ENCODE measurements at regions not wholly inside any gene's neighbourhood (a gene's known extent, or its start where the extent isn't known, plus 50 kb on each side); places are given as distances from the start of the nearest gene placed in this dataset.

- no CpG with 5 or more reads among the region's 8 CpGs for WGBS (ENCODE audit: extremely low coverage, insufficient read length, low lambda C conversion rate)
- H2AFZ ChIP-seq (ENCODE audit: low read length), result no peak overlapping the region
Observed at GRCh38 chr5:115389034-115389798, 92.8 kb upstream of the CCDC112 start.

More at GRCh38 chr5:115389034-115389798, 92.8 kb upstream of the CCDC112 start:
- H4K5ac ChIP-seq (ENCODE audit: insufficient read length, low read depth, low read length), result no peak overlapping the region
- H3K27ac ChIP-seq (ENCODE audit: insufficient read length, low read depth, low read length), result no peak overlapping the region
- no peak overlapping the region for H3T11ph ChIP-seq (ENCODE audit: low read length)
- H3K18ac ChIP-seq (ENCODE audit: insufficient read length, low read depth, low read length), result no peak overlapping the region
- H3K56ac ChIP-seq (ENCODE audit: insufficient read length, low read depth, low read length), result no peak overlapping the region
- peak overlapping the region; percentile 1 for H4K8ac ChIP-seq (replicated peaks; ENCODE audit: insufficient read length, low read depth, low read length)
- H2BK20ac ChIP-seq (ENCODE audit: low read depth, low read length, poor library complexity, severe bottlenecking), result no peak overlapping the region
- H2BK12ac ChIP-seq (ENCODE audit: insufficient read length, low read depth, low read length), result no peak overlapping the region
- no peaks in the 10 kb centered on the region for H3K27me3 ChIP-seq (ENCODE audit: insufficient read depth, low read length)
- H3K23me2 ChIP-seq (ENCODE audit: insufficient read length, low read depth, low read length, poor library complexity, severe bottlenecking), result no peaks in the 10 kb centered on the region
- no peaks in the 10 kb centered on the region for H3K79me2 ChIP-seq (ENCODE audit: insufficient read depth, low read length)
- no peaks in the 10 kb centered on the region; a peak in 1 of 7 replicates for H3K36me3 Mint-ChIP-seq (ENCODE audit: insufficient read depth in 1 of 3, low read depth in 3 of 3)
- H3K27ac Mint-ChIP-seq, result no peak overlapping the region
- H3K23ac ChIP-seq (ENCODE audit: insufficient read length, low read depth, low read length), result no peak overlapping the region
- H3K4me1 Mint-ChIP-seq, result peaks cover 3% of the 10 kb centered on the region in 2 experiments; a peak in 3 of 4 replicates
- no peak overlapping the region for H3K14ac ChIP-seq (ENCODE audit: insufficient read depth, low read length)
- DNase-seq, result no peak
- no peak overlapping the region for H2BK120ac ChIP-seq (ENCODE audit: low read depth, low read length, poor library complexity, severe bottlenecking)
- no peak overlapping the region for H2BK5ac ChIP-seq (ENCODE audit: insufficient read length, low read length)
- H3K27me3 Mint-ChIP-seq (ENCODE audit: low read depth), result no peaks in the 10 kb centered on the region
- no peak overlapping the region for H3K4ac ChIP-seq (ENCODE audit: low read depth, low read length)
- no peak overlapping the region for H3K4me3 Mint-ChIP-seq
- no peak overlapping the region for H2AK5ac ChIP-seq (ENCODE audit: insufficient read length, low read length)
- H4K20me1 ChIP-seq (ENCODE audit: control insufficient read depth, insufficient read depth, insufficient read length), result no peaks in the 10 kb centered on the region
- no peak overlapping the region for H2BK15ac ChIP-seq (ENCODE audit: low read depth, low read length)
- no peaks in the 10 kb centered on the region for H3K9me3 ChIP-seq (ENCODE audit: control insufficient read depth, low read depth, low read length)
- H3K9me3 Mint-ChIP-seq, result peaks cover 0 to 6% of the 10 kb centered on the region in 2 experiments; a peak in 2 of 5 replicates
- H3K4me2 ChIP-seq (ENCODE audit: insufficient read depth, insufficient read length, low read length), result no peak overlapping the region
- no peaks in the 10 kb centered on the region for H3K79me1 ChIP-seq (ENCODE audit: insufficient read depth, low read depth, low read length, poor library complexity, severe bottlenecking)
- no peak for TF ChIP-seq CTCF (conservative IDR thresholded peaks at IDR 0.05)
- H3K4me1 ChIP-seq (ENCODE audit: insufficient read depth, low read length), result no peaks in the 10 kb centered on the region
- H4K91ac ChIP-seq (ENCODE audit: insufficient read length, low read depth, low read length), result no peak overlapping the region
- H3K9ac ChIP-seq (ENCODE audit: extremely low read depth, insufficient read length, low read length), result no peak overlapping the region
